Uterus (tissue), 3 donors: ENCODE measurements at regions not wholly inside any gene's neighbourhood (a gene's known extent, or its start where the extent isn't known, plus 50 kb on each side); places are given as distances from the start of the nearest gene placed in this dataset.

Source experiments
- DNase-seq, 2 donors: peaks; one replicate each; pipeline ENCODE4 v3.0.0-alpha.2; 2019 to 2020
- H3K27ac ChIP-seq, 2 donors: fragments of 200-600 bp; sonication (generic); 1 replicate in 1 of 2; 2 replicates in 1 of 2; pipeline ENCODE4 v1.5.1; 2016 to 2018
- H3K27me3 ChIP-seq, 2 donors: fragments of 200-600 bp; sonication (generic); one replicate each; pipeline ENCODE4 v1.5.1; 2018 to 2019; ENCODE audit warnings: control low read depth in 1 of 2
- H3K36me3 ChIP-seq, 2 donors: fragments of 200-600 bp; sonication (generic); one replicate each; pipeline ENCODE4 v1.5.1; 2019; ENCODE audit warnings: control low read depth in 1 of 2
- H3K4me1 ChIP-seq, 2 donors: fragments of 200-600 bp; sonication (generic); one replicate each; pipeline ENCODE4 v1.5.1; 2018 to 2019; ENCODE audit warnings: control low read depth in 1 of 2
- H3K4me3 ChIP-seq, 2 donors: fragments of 200-600 bp; sonication (generic); 1 replicate in 1 of 2; 2 replicates in 1 of 2; pipeline ENCODE4 v1.5.1; 2018 to 2019; ENCODE audit warnings: mild to moderate bottlenecking in 1 of 2
- H3K9me3 ChIP-seq, 2 donors: fragments of 200-600 bp; sonication (generic); one replicate each; pipeline ENCODE4 v1.5.1; 2019; ENCODE audit warnings: control low read depth in 1 of 2
- CTCF ChIP-seq, 4 experiments: fragments of 200-600 bp in 2 of 4; fragments of 450-650 bp in 2 of 4; sonication (generic) in 2 of 4; IDR thresholded peaks; one replicate each; pipeline ENCODE4 v1.5.1; 2016 to 2019; ENCODE audit warnings: antibody characterized with exemption in 4 of 4, mild to moderate bottlenecking in 2 of 4, moderate library complexity in 1 of 4
- POLR2A ChIP-seq, 2 donors: fragments of 450-650 bp; IDR thresholded peaks; one replicate each; pipeline ENCODE4 v1.6.1; 2016; ENCODE audit warnings: antibody characterized with exemption in 2 of 2, mild to moderate bottlenecking in 1 of 2, moderate library complexity in 1 of 2
- intact Hi-C: fragments of 100-400 bp; cut with DNase I; formaldehyde crosslinking; loops from one replicate; pipeline ENCODE4 v1.15.1; 2023; ENCODE audit warnings: low total_unique reads
- donor health status: DM: yes; HTN: yes; CAD: no.

- intact Hi-C loops, result no loop called here
- Histone ChIP-seq H3K27ac (no peak overlapping the region), H3K9me3 (no peaks in the 10 kb centered on the region), H3K4me1 (no peaks in the 10 kb centered on the region), H3K4me3 (no peak overlapping the region), H3K27me3 (no peaks in the 10 kb centered on the region), H3K36me3 (no peaks in the 10 kb centered on the region)
- TF ChIP-seq CTCF (IDR thresholded peaks at IDR 0.05), result no peak
- TF ChIP-seq POLR2A (IDR thresholded peaks at IDR 0.05), result no peak
- no peak for DNase-seq
Measured at GRCh38 chr1:208600456-208601190, 356.4 kb upstream of the PLXNA2 start.

DNA sequence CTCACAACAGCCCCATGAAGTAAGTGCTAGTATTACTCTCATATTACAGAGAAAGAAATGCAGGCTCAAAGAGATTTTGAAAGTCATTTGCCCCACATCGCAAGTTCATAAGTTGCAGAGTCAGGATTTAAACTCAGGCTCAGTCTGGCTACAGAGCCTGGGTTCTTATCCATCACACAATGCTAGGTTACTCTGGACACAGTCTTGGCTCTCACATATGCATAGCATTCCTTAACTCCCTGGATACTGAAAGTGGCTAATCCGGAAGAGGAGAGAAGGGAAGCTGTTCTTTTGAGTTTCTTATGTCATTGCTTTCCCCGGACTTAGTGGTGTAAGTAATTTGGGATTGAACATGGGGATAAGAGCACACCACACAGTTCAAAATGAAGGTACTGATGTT, 357.4 kb upstream of the PLXNA2 start:
- Histone ChIP-seq H3K9me3 (no peaks in the 10 kb centered on the region), H3K36me3 (no peaks in the 10 kb centered on the region), H3K4me3 (no peak overlapping the region), H3K27ac (no peak overlapping the region), H3K27me3 (no peaks in the 10 kb centered on the region), H3K4me1 (no peaks in the 10 kb centered on the region)
- intact Hi-C loops, result no loop called here
- TF ChIP-seq POLR2A (IDR thresholded peaks at IDR 0.05) (no peak), CTCF (IDR thresholded peaks at IDR 0.05) (no peak)
- no peak for DNase-seq

DNA sequence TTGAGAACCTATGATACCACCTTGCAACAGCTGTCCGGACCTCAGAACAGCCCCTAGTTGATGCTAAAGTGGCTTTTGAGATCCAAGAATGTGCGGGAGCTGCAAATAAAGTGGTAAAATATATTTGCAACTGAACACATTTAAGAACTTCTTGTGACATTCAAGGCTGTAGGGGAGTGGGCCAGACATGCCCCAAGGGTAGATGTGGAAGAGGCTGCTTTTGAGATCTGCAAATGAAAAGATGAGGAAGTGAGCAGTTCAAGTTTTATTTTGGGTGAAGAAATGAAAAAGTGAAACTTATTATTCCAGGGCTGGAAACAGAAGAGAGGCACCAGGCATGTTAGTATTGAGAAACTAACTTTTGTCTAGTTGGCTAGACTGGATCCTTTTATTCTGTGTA, 359.5 kb upstream of the PLXNA2 start:
- intact Hi-C loops, result no loop called here

DNA sequence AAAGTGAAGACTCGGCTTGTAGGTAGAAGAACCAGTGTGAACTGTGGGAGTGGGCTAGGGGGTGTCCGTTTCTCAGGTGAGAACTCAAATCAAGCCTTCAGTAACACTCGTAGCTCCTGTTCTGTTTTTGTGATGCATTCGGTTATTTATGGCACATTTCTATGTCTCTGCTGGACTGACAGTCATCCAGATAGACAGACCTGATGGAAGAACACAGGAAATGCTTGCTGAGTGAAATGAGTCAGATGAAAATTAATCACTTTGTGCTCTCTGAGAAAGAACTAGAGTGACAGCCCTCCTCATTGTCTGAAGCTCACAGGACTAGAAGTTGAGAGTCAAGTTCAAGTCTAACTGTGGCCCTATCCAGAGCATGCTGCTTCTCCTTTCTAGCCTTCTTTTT, 360.1 kb upstream of the PLXNA2 start:
- TF ChIP-seq CTCF (IDR thresholded peaks at IDR 0.05), result no peak
- no peak for TF ChIP-seq POLR2A (IDR thresholded peaks at IDR 0.05)
- Histone ChIP-seq H3K36me3 (no peaks in the 10 kb centered on the region), H3K4me3 (no peak overlapping the region), H3K27ac (no peak overlapping the region), H3K9me3 (no peaks in the 10 kb centered on the region), H3K4me1 (no peaks in the 10 kb centered on the region), H3K27me3 (no peaks in the 10 kb centered on the region)
- intact Hi-C loops, result no loop called here
- no peak for DNase-seq

More for the DNA sequence above, 359.5 kb upstream of the PLXNA2 start:
- Histone ChIP-seq H3K27ac (no peak overlapping the region), H3K4me3 (no peak overlapping the region), H3K36me3 (no peaks in the 10 kb centered on the region), H3K27me3 (no peaks in the 10 kb centered on the region), H3K9me3 (no peaks in the 10 kb centered on the region), H3K4me1 (no peaks in the 10 kb centered on the region)
- TF ChIP-seq CTCF (IDR thresholded peaks at IDR 0.05) (no peak), POLR2A (IDR thresholded peaks at IDR 0.05) (no peak)
- DNase-seq, result no peak

GRCh38 chr1:208606959-208607358, 362.8 kb upstream of the PLXNA2 start:
- no peaks in the 10 kb centered on the region for H3K9me3 ChIP-seq
- no peak for DNase-seq
- H3K4me1 ChIP-seq, result no peaks in the 10 kb centered on the region
- no peak overlapping the region for H3K4me3 ChIP-seq
- no peaks in the 10 kb centered on the region for H3K36me3 ChIP-seq
- intact Hi-C loops, result no loop called here
- TF ChIP-seq POLR2A (IDR thresholded peaks at IDR 0.05) (no peak), CTCF (IDR thresholded peaks at IDR 0.05) (no peak)
- no peaks in the 10 kb centered on the region for H3K27me3 ChIP-seq
- no peak overlapping the region for H3K27ac ChIP-seq
